ENCODE measurements at regions not wholly inside any gene's neighbourhood (a gene's known extent, or its start where the extent isn't known, plus 50 kb on each side); places are given as distances from the start of the nearest gene placed in this dataset.

DNA sequence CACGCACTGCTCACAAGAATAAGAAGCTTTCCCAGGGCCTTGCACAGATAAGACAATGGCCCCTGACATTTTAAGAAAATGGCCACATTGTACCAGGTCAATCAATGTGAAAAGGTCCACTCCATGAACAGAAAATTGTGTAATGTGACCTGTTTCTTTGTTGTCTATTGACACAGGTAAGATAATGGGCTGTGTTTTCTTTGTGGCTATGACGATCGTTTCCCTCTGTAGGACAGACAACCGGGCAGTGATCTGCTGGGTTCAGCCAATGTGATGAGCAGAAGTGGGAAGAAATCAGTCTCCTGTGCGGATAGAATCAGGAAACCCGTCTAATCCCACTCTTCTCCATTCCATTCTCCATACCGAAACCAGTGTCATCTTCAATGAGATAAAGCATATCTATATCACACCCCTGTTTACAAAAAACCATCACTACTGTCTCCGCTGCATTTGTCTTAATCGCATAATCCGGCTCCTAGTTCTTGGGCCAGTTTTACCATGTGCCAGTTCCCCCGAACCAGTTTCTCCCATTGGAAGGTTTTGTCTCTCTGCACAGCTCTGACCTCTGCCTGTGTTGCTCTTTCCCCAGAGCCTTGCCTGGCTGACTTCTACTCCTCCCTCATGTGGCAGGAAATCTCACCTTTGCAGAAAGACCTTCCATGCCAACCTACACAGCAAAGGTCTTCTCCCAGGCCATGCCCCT lies 66.9 kb upstream of the ATF7IP2 start:
- no peak for TF ChIP-seq GATA1 (IDR thresholded peaks at IDR 0.05; ENCODE audit: low read depth, low read length)
- TF ChIP-seq POLR2A (IDR thresholded peaks at IDR 0.05; ENCODE audit: low read length), result no peak
- no peak for DNase-seq

DNA sequence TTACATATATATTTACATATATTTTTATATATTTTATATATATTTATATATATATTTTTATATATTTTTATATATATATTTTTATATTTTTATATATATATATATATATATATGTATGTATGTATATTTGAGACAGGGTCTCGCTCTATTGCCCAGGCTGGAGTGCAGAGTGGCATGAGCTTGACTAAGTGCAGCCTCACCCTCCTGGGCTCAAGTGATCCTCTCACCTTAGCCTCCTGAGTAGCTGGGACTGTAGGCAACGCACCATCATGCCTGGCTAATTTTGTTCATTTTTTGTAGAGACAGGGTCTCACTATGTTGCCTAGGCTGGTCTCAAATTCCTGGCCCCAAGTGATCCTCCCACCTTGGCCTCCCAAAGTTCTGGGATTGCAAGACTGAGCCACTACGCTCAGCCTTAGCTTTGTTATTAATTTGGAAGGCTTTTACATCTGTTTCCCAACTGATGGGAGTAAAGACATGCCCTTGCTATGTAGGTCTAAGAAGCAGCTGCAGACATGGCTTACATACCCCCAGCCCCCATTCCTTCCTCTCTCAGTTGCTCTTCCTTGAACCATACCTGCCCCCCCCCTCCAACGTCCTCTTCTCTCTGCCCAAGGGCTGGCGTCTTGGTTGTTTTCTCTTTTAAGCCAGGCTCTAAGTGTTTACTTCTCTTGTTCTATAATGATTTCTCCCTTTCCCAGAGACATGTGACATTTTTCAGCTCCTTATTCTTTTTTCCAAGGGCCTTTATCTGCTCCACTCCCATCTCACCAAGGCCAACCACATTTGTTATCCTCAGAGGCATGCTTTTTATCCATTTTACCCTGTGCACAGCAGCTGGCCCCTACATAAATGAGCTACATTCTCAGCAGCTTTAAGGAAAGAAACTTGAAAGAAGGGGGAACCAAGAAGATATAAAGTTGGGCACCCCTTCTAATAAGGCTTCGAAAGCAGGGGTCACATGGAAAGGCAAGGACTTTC lies 64.2 kb upstream of the ATF7IP2 start:
- TF ChIP-seq POLR2A (IDR thresholded peaks at IDR 0.05; ENCODE audit: low read length), result no peak
- TF ChIP-seq GATA1 (IDR thresholded peaks at IDR 0.05; ENCODE audit: low read depth, low read length), result no peak
- DNase-seq, result peak; percentile 22 to 33

DNA sequence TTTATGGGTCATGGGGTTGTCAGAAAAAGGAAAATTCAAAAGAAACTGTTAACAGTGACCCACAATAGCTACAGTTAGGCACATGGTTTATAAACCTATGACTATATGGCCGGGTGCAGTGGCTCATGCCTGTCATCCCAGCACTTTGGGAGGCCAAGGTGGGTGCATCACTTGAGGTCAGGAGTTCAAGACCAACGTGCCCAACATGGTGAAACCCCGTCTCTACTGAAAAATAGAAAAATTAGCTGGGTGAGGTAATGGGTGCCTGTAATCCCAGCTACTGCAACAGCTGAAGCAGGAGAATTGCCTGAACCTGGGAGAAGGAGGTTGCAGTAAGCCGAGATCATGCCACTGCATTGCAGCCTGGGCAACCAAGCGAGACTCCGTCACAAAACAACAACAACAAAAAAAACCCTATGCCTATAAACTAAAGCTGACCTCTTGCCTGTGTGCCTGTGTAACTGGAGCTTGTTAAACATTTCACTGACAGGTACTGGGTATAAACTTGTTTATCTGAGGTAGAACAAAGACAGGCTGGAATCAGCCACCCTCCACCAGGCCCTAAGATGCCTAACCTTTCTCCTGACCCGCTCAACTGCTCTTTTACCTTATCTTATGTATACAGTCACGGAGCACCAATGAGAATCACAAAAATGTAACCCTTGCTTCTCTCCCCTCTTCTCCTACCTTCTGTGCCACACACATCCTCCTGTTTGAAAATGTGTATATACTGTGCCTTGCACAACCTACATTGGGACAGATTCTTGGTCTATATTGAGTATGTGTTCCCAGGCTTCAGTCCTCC lies 62.9 kb upstream of the ATF7IP2 start:
- TF ChIP-seq POLR2A (IDR thresholded peaks at IDR 0.05; ENCODE audit: low read length) (no peak), GATA1 (IDR thresholded peaks at IDR 0.05; ENCODE audit: low read depth, low read length) (no peak)

DNA sequence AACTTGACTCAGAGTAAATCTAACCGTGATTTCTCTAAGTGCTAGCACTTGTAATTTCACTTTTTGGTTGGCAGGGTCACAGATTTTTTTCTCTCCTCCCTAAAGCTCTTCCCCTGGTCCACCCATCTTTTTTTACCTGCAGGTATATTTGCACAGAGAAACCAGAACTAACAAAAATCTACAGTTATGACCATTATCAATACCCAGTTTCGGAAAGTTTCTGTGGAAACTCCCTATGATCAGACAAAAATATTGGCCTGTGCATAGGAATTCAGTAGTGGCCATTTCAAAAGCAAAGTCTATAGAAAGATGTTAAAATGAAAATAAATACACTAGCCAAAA lies 62.4 kb upstream of the ATF7IP2 start:
- TF ChIP-seq POLR2A (IDR thresholded peaks at IDR 0.05; ENCODE audit: low read length), result no peak
- no peak for TF ChIP-seq GATA1 (IDR thresholded peaks at IDR 0.05; ENCODE audit: low read depth, low read length)
- DNase-seq, result no peak

More for the DNA sequence above, 62.9 kb upstream of the ATF7IP2 start:
- DNase-seq, result peak in 1 of 2 experiments; percentile 21

GRCh38 chr16:10324210-10324609 lies 61.7 kb upstream of the ATF7IP2 start:
- TF ChIP-seq GATA1 (IDR thresholded peaks at IDR 0.05; ENCODE audit: low read depth, low read length), result no peak
- TF ChIP-seq POLR2A (IDR thresholded peaks at IDR 0.05; ENCODE audit: low read length), result no peak

DNA sequence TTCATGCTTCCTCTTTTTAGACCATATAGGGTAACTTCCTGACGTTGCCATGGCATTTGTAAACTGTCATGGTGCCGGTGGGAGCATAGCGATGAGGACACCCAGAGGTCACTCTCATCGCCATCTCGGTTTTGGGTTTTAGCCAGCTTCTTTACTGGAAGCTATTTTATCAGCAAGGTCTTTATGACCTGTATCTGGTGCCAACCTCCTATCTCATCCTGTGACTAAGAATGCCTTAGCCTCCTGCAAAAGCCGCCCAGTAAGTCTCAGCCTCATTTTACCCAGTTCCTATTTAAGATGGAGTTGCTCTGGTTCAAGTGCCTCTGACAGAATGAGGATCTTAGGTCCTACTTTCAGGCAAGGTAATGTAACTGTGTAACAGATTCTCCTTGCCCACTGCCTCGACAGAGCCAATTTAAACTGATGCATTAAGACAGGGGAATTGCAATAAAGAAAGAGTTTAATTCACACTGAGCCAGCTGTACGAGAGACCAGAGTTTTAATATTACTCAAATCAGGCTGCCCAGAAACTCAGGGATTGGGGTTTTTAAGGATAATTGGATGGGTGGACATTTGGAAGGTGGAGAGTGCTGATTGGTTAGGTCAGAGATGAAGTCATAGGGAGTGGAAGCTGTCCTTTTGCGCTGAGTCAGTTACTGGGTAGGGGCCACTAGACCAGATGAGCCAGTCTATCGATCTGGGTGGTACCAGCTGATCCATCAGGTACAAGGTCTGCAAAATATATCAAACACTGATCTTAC lies 59.9 kb upstream of the ATF7IP2 start:
- TF ChIP-seq POLR2A (IDR thresholded peaks at IDR 0.05; ENCODE audit: low read length), result no peak
- TF ChIP-seq GATA1 (IDR thresholded peaks at IDR 0.05; ENCODE audit: low read depth, low read length), result no peak
- peak in 1 of 2 experiments; percentile 41 for DNase-seq

More at GRCh38 chr16:10324210-10324609, 61.7 kb upstream of the ATF7IP2 start:
- DNase-seq, result no peak

- no peak for TF ChIP-seq GATA1 (IDR thresholded peaks at IDR 0.05; ENCODE audit: low read depth, low read length)
- TF ChIP-seq POLR2A (IDR thresholded peaks at IDR 0.05; ENCODE audit: low read length), result no peak
These were observed 59.2 kb upstream of the ATF7IP2 start for GRCh38 chr16:10326647-10327046.

GRCh38 chr16:10328291-10328690 lies 57.6 kb upstream of the ATF7IP2 start:
- peak in 1 of 2 experiments; percentile 13 for DNase-seq

More at GRCh38 chr16:10326647-10327046, 59.2 kb upstream of the ATF7IP2 start:
- DNase-seq, result no peak

DNA sequence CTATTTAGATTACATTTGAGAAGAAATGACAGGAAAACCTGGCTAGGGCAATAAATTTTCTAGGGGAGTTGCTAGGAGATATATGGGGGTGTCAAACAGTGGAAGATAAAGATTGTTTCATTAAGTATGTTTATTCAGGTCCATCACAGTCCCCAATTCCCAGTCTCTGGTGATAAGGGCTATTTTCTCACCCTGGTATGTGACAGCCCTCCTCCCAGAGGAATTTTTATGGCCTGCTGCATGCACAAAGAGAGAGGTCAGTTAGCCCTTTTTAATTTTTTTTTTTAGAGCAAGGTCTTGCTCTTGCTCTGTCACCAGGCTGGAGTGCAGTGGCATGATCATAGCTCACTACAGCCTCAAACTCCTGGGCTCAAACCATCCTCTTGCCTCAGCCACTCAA lies 53.6 kb upstream of the ATF7IP2 start:
- no peak for DNase-seq
- no peak for TF ChIP-seq GATA1 (IDR thresholded peaks at IDR 0.05; ENCODE audit: low read depth, low read length)
- TF ChIP-seq POLR2A (IDR thresholded peaks at IDR 0.05; ENCODE audit: low read length), result no peak

DNA sequence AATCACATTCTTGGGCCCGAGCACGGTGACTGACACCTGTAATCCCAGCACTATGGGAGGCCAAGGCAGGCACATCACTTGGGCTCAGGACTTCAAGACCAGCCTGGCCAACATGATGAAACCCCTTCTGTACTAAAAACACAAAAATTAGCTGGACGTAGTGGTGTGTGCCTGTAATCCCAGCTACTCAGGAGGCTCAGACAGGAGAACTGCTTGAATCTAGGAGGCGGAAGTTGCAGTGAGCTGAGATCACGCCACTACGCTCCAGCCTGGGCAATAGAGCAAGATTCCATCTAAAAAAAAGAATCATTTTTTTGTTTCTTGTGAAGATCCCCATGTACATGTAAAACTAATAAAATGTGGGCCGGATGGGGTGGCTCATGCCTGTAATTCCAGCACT lies 53.1 kb upstream of the ATF7IP2 start:
- DNase-seq, result no peak
- TF ChIP-seq GATA1 (IDR thresholded peaks at IDR 0.05; ENCODE audit: low read depth, low read length) (no peak), POLR2A (IDR thresholded peaks at IDR 0.05; ENCODE audit: low read length) (no peak)

DNA sequence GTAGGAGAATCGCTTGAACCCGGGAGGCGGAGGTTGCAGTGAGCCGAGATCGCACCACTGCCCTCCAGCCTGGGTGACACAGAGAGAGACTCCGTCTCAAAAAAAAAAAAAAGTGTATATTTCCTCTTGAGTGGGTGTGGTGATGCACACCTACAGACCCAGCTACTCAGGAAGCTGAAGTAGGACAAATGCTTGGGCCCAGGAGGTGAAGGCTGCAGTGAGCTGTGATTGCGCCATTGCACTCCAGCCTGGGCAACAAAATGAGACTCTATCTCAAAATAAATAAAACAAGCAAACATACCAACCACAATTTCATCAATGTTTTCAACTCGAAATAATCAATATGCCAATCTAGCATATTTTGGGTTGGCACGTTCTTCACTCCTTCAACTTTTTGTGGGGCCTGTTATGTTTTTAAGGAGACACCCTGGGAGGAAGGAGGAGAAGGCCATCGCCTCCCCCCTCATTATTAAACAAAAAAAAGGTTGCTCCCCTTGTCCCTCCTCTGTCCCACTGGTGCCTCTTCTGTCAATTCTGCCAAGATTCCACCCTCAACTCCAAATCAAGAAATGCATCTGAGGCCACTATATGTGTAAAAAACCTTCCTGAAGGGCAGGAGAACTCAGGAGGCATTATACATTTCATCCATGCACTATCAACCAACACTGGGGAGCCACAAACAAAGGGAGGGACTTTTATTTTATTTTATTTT lies 52.4 kb upstream of the ATF7IP2 start:
- no peak for TF ChIP-seq POLR2A (IDR thresholded peaks at IDR 0.05; ENCODE audit: low read length)
- TF ChIP-seq GATA1 (IDR thresholded peaks at IDR 0.05; ENCODE audit: low read depth, low read length), result no peak
- DNase-seq, result no peak

DNA sequence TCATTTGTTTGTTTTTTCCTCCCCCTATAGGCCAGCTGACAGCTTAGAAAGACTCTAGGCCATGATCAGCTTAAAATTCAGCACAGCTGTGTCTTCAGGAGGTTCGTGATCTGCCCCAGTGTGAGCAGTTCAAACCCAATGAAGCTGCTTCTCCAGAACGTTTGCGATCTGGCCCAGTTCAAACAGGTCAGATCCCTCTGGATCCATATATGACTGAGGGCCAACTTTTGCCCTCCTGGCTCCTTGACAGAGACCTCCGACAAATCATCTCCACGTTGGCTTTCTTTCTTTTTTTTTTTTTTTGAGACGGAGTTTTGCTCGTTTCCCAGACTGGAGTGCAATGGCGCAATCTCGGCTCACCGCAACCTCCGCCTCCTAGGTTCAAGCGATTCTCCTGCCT lies 50.2 kb upstream of the ATF7IP2 start:
- no peak for DNase-seq
- TF ChIP-seq GATA1 (IDR thresholded peaks at IDR 0.05; ENCODE audit: low read depth, low read length), result no peak
- no peak for TF ChIP-seq POLR2A (IDR thresholded peaks at IDR 0.05; ENCODE audit: low read length)

All from erythroblast (primary cell).